ENCODE measurements at regions not wholly inside any gene's neighbourhood (a gene's known extent, or its start where the extent isn't known, plus 50 kb on each side); places are given as distances from the start of the nearest gene placed in this dataset.

DNA sequence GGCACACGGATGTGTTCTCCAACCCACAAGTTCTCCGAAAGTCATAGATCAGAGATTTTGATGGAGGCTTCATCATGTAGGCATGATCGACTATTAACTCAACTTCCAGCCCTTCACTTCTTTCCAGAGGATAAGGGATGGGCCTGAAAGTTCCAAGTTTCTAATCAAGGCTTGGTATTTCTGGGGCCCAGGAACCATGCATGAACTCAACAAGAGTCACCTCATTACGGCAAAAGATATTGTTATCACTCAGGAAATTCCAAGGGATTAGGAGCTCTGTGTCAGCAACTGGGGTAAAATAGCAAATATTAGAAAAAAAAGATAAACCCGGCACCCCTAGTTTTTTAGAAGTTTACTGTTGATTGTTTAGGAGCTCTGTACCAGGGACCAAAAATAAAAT is 240.1 kb upstream of the PPP1R2C start:
- TF ChIP-seq, protein P1, sequence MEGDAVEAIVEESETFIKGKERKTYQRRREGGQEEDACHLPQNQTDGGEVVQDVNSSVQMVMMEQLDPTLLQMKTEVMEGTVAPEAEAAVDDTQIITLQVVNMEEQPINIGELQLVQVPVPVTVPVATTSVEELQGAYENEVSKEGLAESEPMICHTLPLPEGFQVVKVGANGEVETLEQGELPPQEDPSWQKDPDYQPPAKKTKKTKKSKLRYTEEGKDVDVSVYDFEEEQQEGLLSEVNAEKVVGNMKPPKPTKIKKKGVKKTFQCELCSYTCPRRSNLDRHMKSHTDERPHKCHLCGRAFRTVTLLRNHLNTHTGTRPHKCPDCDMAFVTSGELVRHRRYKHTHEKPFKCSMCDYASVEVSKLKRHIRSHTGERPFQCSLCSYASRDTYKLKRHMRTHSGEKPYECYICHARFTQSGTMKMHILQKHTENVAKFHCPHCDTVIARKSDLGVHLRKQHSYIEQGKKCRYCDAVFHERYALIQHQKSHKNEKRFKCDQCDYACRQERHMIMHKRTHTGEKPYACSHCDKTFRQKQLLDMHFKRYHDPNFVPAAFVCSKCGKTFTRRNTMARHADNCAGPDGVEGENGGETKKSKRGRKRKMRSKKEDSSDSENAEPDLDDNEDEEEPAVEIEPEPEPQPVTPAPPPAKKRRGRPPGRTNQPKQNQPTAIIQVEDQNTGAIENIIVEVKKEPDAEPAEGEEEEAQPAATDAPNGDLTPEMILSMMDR (IDR thresholded peaks at IDR 0.05), result no peak
- no peak for TF ChIP-seq EZH2 (IDR thresholded peaks at IDR 0.05; ENCODE audit: borderline replicate concordance, insufficient read depth, low read depth, low read length, poor library complexity, severe bottlenecking)

All from B cell (primary cell).